Psoas muscle (tissue), 7 donors: ENCODE measurements at regions not wholly inside any gene's neighbourhood (a gene's known extent, or its start where the extent isn't known, plus 50 kb on each side); places are given as distances from the start of the nearest gene placed in this dataset.

Source experiments
- ATAC-seq, 4 donors: fragments of 200-7000 bp; cut with Tn5 transposase; one replicate each; pipeline ENCODE4 v1.9.1; 2020; ENCODE audit warnings: moderate library complexity in 3 of 4, mild to moderate bottlenecking in 2 of 4
- DNase-seq, 2 donors: peaks; one replicate each; pipeline ENCODE4 v3.0.0-alpha.2; 2020
- H3K27ac ChIP-seq: fragments of 200-600 bp; one replicate; pipeline ENCODE4 v1.8.0; 2022
- H3K27me3 ChIP-seq, 3 donors: fragments of 200-600 bp in 1 of 3; one replicate each; pipeline versions ENCODE4 v1.6.1 to v1.8.0; 2013 to 2022; ENCODE audit warnings: low read length in 2 of 3, mild to moderate bottlenecking in 2 of 3, moderate library complexity in 1 of 3; ENCODE audit not compliant: insufficient read depth in 3 of 3
- H3K36me3 ChIP-seq, 2 donors: fragments of 200-600 bp in 1 of 2; one replicate each; pipeline versions ENCODE4 v1.6.1 to v1.8.0; 2013 to 2022; ENCODE audit warnings: low read depth in 1 of 2, mild to moderate bottlenecking in 1 of 2, moderate library complexity in 1 of 2; ENCODE audit not compliant: insufficient read depth in 1 of 2
- H3K4me1 ChIP-seq: fragments of 200-600 bp; one replicate; pipeline ENCODE4 v1.8.0; 2022
- H3K4me3 ChIP-seq: fragments of 200-600 bp; one replicate; pipeline ENCODE4 v1.8.0; 2022; ENCODE audit warnings: mild to moderate bottlenecking
- H3K9me3 ChIP-seq: fragments of 200-600 bp; one replicate; pipeline ENCODE4 v1.8.0; 2022
- CTCF ChIP-seq: fragments of 200-600 bp; IDR thresholded peaks from one replicate; pipeline ENCODE4 v1.8.0; 2022; ENCODE audit warnings: antibody characterized with exemption
- WGBS, 3 donors: extraction: QIAGEN DNeasy Blood & Tissue Kit; methylation state at CpG; one replicate each; pipeline versions ENCODE4 v1.1.6 to v1.1.7; 2013; 5-methylcytosine and 5-hydroxymethylcytosine counted together
- intact Hi-C, 2 donors: fragments of 100-400 bp; cut with DNase I; formaldehyde crosslinking; loops; one replicate each; pipeline versions ENCODE4 v1.11.0 to v1.14.2; 2022
- donor health status: healthy with polysubstance abuse.
- donor health status: DM: no; HTN: no; CAD: no; lungs with moderate emphysema.
- donor health status: Bipolar disorder and iron deficiency.
- donor health status: healthy.
- donor health status: DM: yes; HTN: yes; CAD: no.
- donor health status: DM: no; HTN: no; CAD: no.
- donor health status: DM: yes; HTN: yes; CAD: no.

GRCh38 chr14:34138175-34138574 lies 187.3 kb upstream of the EGLN3 start:
- no peaks in the 10 kb centered on the region for H3K36me3 ChIP-seq
- TF ChIP-seq CTCF, result no peak
- peaks cover 7% of the 10 kb centered on the region for H3K9me3 ChIP-seq
- ATAC-seq, result no peak
- 80 to 87% (median 85%) methylated on average over 4 of the region's 4 CpGs for WGBS, 3 donors
- intact Hi-C loops, result loop anchor here in 1 of 2 donors (5.0 kb wide), 1 partner anchor 89 kb away; no protein-coding TSS in a partner anchor
- no peaks in the 10 kb centered on the region for H3K4me1 ChIP-seq
- no peak overlapping the region for H3K4me3 ChIP-seq
- H3K27me3 ChIP-seq, result no peaks in the 10 kb centered on the region
- DNase-seq, result no peak
- H3K27ac ChIP-seq, result no peak overlapping the region

DNA sequence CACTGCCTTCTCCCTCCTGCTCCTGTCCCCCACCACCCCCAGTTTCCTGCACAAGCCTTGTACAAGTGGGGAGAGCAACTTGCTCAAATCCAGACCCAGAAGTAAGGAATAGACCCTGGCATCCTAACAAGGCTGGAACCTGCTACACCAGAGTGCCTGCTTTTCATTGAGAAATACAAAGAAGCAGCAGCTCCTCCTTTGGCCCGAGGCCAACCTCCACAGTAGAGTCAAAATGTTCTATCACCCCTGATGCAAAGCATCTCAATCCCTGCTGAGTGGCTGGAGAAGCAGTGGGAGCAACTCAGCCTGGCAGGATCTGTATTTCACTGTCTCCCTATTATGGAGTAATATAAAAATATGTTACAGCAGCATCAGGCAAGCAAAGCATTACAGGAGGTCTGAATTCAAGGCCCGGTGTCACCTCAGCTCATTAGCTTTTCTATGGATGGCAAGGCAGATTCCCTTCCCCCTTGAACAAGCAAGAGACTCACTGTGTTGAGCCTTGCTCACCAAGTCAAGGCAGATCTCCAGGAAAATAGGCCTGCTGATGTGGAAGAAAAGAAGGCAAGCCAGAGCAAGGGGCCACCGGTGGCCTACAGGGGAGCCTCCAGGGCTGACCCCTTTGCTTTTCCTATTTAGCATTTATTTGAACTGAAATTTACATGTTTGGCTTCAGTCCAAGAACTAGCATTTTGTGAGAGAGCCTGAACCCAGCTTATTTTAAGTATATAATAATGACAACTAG lies 186.3 kb upstream of the EGLN3 start:
- 62 to 77% (median 71%) methylated on average over 3 of the region's 3 CpGs for WGBS, 3 donors
- no peaks in the 10 kb centered on the region for H3K36me3 ChIP-seq
- peaks cover under 1% of the 10 kb centered on the region for H3K9me3 ChIP-seq
- no peak for TF ChIP-seq CTCF
- peaks cover 3% of the 10 kb centered on the region for H3K4me1 ChIP-seq
- DNase-seq, result no peak
- intact Hi-C loops, result loop anchor here in 1 of 2 donors (5.0 kb wide), 1 partner anchor 90 kb away; no protein-coding TSS in a partner anchor
- no peaks in the 10 kb centered on the region for H3K27me3 ChIP-seq
- no peak overlapping the region for H3K27ac ChIP-seq
- no peak overlapping the region for H3K4me3 ChIP-seq
- ATAC-seq, result no peak

DNA sequence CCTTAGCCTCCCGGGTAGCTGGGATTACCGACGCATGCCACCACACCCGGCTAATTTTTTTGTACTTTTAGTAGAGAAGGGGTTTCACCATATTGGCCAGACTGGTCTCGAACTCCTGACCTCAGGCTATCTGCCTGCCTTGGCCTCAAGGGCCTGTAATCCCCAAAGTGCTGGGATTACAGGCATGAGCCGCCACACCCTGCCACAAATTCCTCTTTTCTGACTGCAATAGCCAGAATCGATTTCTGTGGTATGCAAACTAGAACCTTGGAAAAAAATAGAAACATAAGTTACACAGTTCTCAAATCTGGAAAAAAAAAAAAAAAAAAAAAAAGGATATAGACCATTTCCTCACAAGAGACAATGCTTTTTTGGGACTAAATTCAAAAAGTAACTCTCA lies 184.6 kb upstream of the EGLN3 start:
- no peak for TF ChIP-seq CTCF
- Histone ChIP-seq H3K4me3 (no peak overlapping the region), H3K4me1 (peaks cover 16% of the 10 kb centered on the region), H3K27ac (no peak overlapping the region), H3K36me3 (no peaks in the 10 kb centered on the region), H3K27me3 (no peaks in the 10 kb centered on the region), H3K9me3 (no peaks in the 10 kb centered on the region)
- WGBS, 3 donors, result 71 to 77% (median 72%) methylated on average over 7 of the region's 7 CpGs
- DNase-seq (no peak), ATAC-seq (no peak)
- intact Hi-C loops, result loop anchor here in 1 of 2 donors (5.0 kb wide), 1 partner anchor 92 kb away; no protein-coding TSS in a partner anchor

- peaks cover 20% of the 10 kb centered on the region for H3K4me1 ChIP-seq
- intact Hi-C loops, result loop anchor here (5.0 kb wide), 2 partner anchors 52 to 182 kb away; partner anchors contain the start of gene EGLN3 (in 1 of the 2)
- no peaks in the 10 kb centered on the region for H3K36me3 ChIP-seq
- 95 to 97% (median 96%) methylated on average over 3 of the region's 3 CpGs for WGBS, 3 donors
- no peak overlapping the region for H3K4me3 ChIP-seq
- DNase-seq, result no peak
- no peak overlapping the region for H3K27ac ChIP-seq
- no peaks in the 10 kb centered on the region for H3K9me3 ChIP-seq
- H3K27me3 ChIP-seq, result no peaks in the 10 kb centered on the region
- ATAC-seq, result no peak
- TF ChIP-seq CTCF, result no peak
Measured at GRCh38 chr14:34134484-34134883, 183.6 kb upstream of the EGLN3 start.
